GM21576 (cell line): ENCODE measurements at regions not wholly inside any gene's neighbourhood (a gene's known extent, or its start where the extent isn't known, plus 50 kb on each side); places are given as distances from the start of the nearest gene placed in this dataset.
"Not testable (repeated sequence)": the region's sequence is repeated elsewhere in the genome, so short reads cannot be mapped to it uniquely, and the experiment has no call there.

Experiments used
- ATAC-seq: cut with Tn5 transposase; IDR thresholded peaks from one replicate; pipeline ENCODE4 v1.9.1; 2021; ENCODE audit warnings: mild to moderate bottlenecking, moderate library complexity; ENCODE audit not compliant: unreplicated experiment

DNA sequence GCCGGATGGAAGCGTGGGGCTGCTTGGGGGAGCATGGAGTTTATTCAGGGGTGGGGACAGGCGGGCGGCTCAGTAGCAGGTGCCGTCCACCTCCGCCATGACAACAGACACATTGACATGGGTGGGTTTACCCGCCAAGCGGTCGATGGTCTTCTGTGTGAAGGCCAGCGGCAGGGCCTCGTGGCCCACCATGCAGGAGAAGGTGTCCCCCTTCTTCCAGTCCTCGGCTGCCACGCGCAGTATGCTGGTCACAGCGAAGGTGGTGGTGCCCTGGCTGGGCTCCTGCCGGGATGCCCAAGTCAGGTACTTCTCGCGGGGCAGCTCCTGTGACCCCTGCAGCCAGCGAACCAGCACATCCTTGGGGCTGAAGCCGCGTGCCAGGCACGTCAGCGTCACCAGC, 180.7 kb downstream of the TMEM121 start:
- not testable (repeated sequence) for ATAC-seq

DNA sequence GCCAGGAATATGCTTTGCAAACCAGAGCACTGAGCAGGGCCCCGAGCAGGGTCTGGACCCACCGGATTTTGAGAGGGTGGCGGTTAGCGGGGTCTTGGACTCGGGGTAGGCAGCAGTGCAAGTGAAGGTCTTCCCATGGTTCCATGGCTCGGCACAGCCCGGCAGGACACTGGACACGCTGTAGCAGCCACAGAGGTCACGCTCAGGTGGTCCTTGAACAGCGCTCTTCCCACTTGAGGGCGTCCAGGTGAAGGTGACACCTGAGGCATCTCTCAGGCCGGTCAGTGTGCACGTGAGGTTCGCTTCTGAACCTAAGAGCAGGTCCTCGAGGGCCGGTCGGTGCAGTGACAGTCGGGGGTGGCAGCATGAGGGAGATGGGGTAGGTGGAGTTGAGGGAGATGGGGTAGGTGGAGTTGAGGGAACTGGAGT, 181.4 kb downstream of the TMEM121 start:
- not testable (repeated sequence) for ATAC-seq

DNA sequence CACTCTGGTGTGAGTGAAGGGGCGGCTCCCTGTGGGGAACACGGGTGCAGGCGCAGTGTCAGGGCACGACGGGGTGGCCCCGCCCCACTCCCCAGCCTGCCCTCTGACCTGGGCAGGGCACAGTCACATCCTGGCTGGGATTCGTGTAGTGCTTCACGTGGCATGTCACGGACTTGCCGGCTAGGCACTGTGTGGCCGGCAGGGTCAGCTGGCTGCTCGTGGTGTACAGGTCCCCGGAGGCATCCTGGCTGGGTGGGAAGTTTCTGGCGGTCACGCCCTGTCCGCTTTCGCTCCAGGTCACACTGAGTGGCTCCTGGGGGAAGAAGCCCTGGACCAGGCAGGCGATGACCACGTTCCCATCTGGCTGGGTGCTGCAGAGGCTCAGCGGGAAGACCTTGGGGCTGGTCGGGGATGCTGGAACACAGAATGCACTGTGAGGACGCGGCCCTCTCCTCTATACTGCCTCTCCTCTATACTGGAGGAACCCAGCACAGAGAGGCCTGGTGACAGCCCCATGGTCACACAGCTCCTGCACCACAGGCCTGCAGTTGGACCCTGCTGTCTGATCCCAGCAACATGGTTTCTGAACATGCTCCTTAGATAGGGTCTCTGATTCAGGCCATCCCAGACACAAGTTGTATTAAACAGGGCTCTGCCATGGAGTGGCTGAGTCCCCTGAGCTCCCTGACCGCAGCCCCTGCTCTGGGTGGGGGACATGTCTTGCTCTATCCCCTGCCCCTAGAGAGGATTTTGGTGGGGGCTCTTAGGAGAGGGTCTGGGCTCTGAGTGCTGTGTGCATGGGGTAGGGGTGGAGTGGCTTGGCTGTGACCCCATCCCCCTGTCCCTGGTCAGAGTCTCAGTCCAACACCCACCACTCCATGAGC, 182.1 kb downstream of the TMEM121 start:
- ATAC-seq = not testable (repeated sequence)

DNA sequence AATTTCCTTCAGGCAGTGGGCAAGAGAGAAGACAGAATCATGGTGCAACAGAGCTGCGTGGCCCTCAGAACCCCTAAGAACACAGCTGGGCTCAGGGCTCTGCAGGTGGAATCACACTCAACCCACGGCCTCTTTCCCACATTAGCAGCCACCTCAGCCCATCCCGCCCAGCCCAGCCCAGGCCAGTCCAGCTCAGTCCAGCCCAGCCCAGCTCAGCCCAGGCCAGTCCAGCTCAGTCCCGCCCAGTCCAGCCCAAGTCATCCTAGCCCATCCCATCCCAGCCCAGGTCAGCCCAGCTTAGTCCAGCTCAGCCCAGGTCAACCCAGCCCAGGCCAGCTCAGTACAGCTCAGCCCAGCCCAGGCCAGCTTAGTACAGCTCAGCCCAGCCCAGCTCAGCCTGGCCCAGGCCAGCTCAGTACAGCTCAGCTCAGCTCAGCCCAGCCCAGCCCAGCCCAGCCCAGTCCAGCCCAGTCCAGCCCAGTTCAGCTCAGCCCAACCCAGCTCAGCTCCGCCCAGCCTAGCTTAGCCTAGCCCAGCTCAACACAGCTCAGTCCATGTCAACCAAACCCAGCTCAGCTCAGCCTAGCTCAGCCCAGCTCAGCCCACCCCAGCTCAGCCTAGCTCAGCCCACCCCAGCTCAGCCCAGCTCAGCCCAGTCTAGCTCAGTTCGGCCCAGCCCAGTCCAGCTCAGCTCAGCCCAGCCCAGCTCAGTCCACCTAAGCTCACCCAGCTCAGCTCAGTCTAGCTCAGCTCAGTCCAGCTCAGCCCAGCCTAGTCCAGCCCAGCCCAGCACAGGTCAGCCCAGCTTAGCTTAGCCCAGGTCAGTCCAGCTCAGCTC, 183.1 kb downstream of the TMEM121 start:
- no peak for ATAC-seq

DNA sequence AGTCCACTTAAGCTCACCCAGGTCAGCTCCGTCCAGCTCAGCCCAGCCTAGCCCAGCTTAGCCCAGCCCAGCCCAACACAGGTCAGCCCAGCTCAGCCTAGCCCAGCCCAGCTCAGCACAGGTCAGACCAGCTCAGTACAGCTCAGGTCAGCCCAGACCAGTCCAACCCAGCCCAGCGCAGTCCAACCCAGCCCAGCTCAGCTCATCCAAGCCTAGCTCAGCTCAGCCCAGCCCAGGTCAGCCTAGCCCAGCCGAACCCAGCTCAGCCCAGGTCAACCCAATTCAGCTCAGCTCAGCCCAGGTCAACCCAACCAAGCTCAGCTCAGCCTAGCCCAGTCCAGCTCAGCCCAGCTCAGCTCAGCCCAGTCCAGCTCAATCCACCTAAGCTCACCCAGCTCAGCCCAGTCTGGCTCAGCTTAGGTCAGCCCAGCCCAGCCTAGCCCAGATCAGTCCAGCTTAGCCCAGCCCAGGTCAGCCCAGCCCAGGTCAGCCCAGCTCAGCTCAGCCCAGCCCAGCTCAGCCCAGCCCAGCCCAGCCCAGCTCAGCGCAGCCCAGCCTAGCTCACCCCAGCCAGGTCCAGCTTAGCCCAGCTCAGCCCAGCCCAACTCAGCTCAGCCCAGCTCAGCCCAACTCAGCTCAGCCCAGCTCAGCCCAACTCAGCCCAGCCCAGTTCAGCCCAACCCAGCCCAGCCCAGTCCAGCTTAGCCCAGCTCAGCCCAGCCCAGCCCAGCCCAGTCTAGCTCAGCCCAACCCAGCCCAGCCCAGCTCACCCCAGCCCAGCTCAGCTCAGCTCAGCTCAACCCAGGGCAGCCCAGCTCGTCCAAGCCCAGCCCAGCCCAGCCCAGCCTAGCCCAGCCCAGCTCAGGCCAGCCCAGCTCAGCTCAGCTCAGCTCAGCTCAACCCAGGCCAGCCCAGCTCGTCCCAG, 184.0 kb downstream of the TMEM121 start:
- ATAC-seq = no peak

DNA sequence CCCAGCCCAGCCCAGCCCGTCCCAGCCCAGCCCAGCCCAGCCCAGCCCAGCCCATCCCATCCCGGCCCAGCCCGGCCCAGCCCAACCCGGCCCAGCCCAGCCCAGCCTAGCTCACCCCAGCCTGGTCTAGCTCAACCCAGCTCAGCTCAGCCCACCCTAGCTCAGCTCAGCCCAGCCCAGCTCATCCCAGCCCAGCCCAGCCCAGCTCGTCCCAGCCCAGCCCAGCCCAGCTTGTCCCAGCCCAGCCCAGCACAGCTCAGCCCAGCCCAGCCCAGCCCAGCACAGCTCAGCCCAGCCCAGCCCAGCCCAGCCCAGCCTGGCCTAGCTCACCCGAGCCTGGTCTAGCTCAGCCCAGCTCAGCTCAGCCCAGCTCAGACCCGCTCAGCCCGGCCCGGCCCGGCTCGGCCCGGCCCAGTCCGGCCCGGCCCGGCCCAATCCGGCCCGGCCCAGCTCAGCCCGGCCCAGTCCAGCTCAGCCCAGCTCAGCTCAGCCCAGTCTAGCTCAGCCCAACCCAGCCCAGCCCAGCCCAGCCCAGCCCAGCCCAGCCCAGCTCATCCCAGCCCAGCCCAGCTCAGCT, 184.7 kb downstream of the TMEM121 start:
- no peak for ATAC-seq

DNA sequence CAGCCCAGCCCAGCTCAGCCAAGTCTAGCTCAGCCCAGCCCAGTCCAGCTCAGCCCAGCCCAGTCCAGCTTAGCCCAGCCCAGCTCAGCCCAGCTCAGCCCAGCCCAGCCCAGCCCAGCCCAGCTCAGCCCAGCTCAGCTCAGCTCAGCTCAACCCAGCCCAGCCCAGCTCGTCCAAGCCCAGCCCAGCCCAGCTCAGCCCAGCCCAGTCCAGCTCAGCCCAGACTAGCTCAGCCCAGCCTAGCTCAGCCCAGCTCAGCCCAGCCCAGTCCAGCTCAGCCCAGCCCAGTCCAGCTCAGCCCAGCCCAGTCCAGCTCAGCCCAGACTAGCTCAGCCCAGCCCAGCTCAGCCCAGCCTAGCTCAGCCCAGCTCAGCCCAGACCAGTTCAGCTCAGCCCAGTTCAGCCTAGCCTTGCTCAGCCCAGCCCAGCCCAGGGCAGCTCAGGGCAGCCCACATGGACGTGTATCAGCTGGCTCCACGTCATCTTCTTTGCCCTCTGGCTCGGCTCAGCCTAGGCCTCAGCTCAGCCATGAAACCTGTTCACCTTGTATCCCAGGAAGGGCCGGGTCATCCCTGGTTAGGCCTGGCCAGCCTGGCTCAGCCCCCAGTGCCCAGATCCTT, 185.6 kb downstream of the TMEM121 start:
- no peak for ATAC-seq

DNA sequence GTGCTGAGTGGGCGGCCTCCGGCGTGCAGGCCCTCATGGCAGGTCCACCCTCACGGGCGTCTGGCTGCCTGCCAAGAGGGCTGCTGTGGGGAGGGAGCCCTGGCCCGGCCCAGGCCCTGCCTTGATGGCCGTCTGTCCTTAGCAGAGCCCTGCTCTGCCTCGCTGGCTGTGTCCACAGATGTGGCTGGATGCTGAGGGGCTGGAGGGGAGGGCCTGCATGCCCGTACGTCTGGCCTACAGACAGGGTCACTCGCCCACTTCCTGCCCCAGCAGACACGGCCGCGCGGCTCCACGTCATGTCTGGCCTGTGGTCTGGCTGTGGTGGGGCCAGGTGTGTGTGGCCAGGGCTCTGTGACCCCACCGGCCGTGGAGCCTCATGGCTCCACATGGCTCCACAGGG, 186.3 kb downstream of the TMEM121 start:
- not testable (repeated sequence) for ATAC-seq

DNA sequence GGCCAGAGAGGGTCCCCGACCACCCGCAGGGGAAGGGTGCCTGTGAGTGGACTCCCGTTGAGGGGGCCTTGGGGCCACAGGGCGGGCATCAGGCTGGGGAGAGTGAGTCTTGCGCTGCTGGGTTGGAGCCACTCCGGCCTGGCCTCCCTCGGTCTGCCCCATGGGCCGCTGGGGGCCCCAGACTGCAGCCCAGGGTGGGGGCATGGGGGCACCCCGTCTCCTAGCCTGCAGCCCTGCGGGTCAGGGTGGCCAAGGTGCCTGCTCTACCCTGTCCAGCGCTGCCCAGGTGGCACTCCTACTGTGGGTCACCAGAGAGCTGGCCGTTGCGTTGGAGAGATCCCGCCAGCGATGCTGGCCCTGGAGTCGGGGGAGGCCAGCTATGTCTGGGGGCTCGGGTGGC, 186.8 kb downstream of the TMEM121 start:
- ATAC-seq = not testable (repeated sequence)

DNA sequence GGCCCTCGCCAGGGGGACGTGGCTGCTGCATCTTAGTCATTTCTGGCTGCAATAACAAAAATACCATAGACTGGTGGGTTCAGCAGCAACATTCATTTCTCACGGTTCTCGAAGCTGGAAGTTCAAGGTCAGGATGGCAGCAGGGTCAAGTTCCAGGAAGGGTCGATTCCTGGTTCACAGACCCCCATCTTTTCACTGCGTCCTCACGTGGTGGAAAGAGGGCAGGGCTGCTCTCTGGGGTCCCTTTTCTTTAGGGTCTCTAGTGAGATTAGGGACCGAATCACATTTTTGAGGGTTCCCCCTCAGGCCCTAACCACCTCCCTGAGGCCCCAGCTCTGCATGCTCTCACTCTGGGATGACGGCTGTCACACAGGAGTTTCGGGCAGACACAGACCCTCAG, 187.5 kb downstream of the TMEM121 start:
- ATAC-seq = not testable (repeated sequence)

DNA sequence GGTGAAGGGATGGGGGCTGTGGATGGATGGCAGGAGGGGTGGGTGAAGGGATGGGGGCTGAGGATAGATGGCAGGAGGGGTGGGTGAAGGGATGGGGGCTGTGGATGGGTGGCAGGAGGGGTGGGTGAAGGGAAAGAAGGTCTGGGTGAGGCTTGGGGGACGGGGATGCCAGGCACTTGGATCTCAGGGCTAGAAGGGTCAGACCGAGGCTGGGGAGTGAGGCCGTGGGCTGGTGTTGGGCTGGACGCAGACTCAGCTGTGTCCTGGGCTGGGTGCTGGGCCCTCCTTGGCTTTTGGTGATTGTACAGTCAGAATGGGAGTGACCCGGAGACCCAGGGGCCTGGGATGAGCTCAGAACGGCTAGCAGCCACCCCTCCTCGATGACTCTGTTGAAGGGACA, 192.4 kb downstream of the TMEM121 start:
- not testable (repeated sequence) for ATAC-seq

DNA sequence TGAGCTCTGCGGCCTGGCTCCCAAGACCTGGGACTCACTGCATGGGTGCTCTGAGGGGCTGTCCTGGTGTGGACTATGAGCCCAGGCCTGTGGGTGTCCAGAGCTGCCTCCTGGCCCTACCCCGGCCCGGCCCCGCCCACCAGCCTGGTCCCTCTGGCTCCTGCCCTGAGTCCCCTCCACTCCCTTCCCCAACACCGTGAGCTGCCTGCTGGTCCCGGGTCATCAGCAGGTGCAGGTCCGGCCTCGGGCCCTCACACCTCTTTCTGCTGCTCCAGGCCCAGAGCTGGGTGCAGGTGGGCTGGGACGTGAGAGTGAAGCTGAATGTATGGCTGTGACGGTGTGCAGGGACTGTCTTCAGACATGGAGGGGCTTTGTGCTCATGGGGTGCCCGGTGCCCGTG, 193.7 kb downstream of the TMEM121 start:
- ATAC-seq = not testable (repeated sequence)

DNA sequence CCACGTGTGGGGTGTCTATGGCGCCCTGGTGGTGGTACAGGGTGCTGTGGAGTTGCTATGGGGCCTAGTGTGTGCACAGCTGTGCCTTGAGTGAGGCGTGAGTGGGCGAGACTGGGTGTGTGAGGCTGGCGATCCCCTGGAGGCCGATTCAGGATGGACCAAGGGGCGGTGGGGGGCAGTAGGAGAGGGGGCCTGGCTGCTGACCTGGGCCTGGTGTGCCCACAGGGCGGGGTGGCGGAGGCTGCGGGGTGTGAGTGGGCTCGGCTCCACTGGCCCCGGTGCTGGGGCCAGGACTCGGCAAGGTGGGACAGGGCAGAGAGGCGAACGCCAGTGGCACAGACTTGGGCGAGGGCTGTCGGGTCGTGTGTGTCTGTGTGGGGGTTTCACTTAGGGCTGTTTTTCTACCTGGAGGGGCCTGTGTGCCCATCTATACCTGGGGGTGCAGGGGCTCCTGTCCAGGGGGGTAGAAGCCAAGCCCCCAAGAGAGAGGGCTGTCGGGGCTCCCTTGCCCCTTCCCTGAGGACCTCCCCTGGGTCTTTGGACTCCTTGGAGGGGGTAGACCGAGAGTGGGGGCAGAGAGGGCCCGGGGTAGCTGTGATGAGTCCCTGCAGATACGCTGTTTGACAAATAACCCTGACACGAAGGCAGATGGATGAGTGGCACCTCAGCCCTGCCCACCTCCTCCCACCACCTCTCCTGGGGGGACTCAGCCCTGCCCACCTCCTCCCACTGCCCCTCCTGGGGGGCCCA, 194.6 kb downstream of the TMEM121 start:
- ATAC-seq = not testable (repeated sequence)

DNA sequence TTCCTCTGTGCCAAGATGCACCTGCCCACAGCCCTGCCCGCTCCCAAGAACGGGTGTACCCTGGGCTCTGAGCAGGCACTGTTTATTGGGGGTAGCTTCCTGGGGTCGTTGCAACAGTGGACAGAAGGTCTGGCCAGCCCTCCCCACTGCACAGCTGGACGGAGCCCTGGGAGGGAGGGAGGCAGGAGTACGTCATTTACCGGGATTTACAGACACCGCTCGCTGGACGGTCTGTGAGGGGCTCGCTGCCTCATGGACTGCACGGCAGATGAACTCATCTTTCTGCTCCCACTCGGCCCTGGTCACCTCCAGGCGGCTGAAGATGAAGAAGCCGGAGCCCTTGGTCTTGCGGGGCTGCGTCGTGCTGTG, 195.2 kb downstream of the TMEM121 start:
- ATAC-seq = not testable (repeated sequence)

DNA sequence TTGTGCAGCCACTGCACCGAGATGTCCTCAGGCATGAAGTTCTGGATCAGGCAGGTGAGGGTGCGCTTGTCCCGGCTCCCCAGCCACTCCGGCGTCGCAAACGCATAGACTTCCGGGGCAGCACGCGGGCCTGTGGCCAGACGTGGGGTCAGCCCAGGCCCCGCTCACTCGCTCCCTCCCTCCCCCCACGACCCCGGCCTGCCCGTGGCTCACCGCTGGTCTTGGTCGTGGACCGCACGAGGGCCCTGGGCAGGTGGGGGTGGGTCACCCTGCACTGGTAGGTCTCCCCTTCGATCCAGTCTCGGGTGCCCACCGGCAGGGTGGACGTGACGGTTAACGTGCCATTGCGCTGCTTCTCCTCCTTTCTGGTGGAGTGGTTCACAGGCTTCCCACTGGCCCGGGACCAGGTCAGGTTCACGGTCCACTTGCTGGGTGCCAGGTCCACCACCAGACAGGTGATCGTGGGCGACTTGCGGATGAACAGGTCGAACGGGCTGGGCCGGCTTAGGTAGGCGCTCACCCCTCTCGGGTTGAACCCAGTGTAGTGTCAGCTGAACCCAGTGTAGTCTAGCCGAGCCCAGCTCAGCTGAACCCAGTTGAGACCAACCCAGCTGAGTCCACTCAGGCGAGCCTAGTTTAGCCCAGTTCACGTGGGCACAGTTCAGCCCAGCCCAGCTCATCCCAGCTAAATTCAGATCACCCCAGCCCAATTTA, 195.8 kb downstream of the TMEM121 start:
- ATAC-seq = not testable (repeated sequence)

DNA sequence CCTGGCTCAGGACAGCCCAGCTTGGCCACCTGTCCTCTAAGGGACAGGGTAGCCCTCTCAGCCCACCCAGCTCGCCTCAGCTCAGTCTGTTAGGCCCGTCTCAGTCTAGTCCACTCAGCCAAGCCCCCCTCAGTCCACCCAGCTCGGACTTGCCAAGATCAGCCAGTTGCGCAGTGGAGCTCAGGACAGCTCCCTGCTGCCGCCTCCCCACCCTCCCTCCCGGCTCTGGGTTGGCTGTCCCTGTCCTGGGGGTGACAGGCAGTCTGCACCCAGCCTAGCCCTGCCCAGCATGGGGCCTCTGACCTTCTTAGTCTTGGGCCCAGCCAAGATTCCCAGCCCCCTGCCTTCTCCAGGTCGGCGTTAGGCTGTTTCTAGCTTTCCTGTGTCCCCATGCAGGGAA, 196.9 kb downstream of the TMEM121 start:
- ATAC-seq = not testable (repeated sequence)

DNA sequence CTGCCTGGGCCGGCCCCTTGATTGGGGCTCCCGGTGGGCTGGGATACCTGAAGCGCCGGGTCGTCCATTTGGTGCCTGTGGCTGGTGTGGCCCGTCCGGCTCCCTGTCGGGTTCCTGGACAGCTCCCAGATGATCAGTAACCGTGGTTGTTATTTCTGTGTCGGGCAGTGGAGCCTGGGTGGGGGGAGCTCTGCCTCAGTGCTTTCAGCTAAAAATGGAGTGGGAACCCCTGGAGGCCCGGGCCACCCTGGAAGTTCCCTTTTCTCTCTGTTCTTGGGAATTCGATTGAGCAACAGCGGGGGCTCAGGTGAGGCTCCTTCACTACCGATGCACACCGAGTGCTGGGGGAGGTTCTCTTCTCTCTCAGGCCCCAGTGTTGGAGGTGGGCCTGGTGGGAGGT, 197.4 kb downstream of the TMEM121 start:
- ATAC-seq = not testable (repeated sequence)

DNA sequence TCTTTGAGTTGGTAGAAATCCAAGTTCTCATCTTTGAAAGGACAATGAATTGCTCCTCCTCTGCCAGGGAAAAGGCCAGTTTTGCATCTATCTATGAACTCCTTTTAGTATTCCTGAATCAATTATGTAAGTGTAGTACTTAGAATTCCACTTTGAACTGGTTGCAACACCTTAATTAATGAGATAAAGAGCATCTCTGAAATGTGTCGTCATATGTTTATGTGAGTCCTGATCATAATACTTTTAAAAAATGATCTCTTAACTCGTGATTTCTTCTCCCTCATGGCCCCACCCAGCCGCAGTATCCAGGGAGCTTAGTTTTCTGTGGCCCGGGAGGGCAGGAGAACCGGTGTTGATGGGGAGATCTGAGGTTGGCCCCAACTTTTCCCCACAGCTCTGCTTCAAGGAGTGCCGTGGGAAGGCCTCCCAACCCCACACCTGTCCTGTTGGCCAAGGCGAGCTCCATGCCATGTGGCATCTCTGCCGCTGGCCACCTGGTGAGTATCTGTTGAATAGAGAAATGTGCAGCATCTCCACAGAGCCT, 203.5 kb downstream of the TMEM121 start:
- not testable (repeated sequence) for ATAC-seq
